ENCODE measurements at regions not wholly inside any gene's neighbourhood (a gene's known extent, or its start where the extent isn't known, plus 50 kb on each side); places are given as distances from the start of the nearest gene placed in this dataset.

DNA sequence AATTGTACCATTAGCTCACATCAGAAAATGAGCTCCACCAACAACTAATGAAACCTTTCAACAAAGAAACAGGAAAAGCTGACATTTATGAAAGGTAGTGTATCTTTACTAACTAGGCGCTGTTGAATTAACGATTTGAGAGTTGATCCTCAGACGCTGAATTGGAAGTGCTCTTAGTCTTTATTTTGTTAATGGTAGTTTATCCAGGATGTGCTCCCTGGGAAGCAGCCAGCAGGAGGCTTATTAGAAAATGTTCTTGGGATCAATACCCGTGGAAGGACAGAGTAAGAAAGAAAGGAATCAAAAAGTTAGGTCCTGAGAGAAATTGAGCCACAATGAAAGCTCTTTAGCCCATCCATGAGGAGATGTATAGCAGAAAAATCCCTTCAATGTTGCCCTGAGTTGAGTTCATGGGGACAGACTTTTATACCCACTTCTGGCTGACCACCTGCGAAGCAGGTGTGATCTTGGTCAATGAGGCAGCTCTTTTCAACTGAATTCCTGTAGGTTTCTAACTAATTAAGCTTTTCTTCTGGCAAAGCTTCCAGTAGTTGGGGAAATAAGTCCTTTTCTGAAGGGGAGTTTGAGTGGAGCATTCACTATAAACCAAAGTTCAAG lies 492.6 kb upstream of the REG3G start:
- H3K36me3 ChIP-seq = no peaks in the 10 kb centered on the region
- TF ChIP-seq, protein P1, sequence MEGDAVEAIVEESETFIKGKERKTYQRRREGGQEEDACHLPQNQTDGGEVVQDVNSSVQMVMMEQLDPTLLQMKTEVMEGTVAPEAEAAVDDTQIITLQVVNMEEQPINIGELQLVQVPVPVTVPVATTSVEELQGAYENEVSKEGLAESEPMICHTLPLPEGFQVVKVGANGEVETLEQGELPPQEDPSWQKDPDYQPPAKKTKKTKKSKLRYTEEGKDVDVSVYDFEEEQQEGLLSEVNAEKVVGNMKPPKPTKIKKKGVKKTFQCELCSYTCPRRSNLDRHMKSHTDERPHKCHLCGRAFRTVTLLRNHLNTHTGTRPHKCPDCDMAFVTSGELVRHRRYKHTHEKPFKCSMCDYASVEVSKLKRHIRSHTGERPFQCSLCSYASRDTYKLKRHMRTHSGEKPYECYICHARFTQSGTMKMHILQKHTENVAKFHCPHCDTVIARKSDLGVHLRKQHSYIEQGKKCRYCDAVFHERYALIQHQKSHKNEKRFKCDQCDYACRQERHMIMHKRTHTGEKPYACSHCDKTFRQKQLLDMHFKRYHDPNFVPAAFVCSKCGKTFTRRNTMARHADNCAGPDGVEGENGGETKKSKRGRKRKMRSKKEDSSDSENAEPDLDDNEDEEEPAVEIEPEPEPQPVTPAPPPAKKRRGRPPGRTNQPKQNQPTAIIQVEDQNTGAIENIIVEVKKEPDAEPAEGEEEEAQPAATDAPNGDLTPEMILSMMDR (IDR thresholded peaks at IDR 0.05) = no peak
- TF ChIP-seq POLR2AphosphoS5 (IDR thresholded peaks at IDR 0.05) = no peak
- no peak for TF ChIP-seq EP300 (IDR thresholded peaks at IDR 0.05)
- no peak for TF ChIP-seq POLR2A (IDR thresholded peaks at IDR 0.05)
- DNase-seq = no peak
- intact Hi-C loops (cut with DNase I) = no loop called here
- no peak overlapping the region for H3K4me3 ChIP-seq
- H3K4me1 ChIP-seq = no peaks in the 10 kb centered on the region
- no peaks in the 10 kb centered on the region for H3K27me3 ChIP-seq
- H3K27ac ChIP-seq = no peak overlapping the region
- H3K9me3 ChIP-seq = no peaks in the 10 kb centered on the region
- WGBS, 2 donors = 39 to 45% methylated on average over 5 of the region's 5 CpGs

DNA sequence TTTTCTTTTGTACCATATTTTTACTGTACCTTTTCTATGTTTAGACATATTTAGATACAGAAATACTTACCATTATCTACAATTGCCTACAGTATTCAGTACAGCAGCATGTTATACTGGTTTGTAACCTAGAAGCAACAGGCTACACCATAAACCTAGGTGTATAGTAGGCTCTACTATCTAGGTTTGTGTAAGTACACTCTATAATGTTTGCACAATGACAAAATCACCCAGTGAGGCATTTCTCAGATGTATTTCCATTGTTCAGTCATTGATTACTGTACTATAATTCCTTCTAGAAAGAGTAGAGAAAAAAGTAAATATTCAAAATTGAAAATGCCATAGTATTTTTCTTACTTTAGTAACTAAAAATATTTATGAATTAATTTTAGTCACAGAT lies 490.1 kb upstream of the REG3G start:
- intact Hi-C loops (cut with DNase I) = no loop called here
- Histone ChIP-seq H3K27ac (no peak overlapping the region), H3K9me3 (no peaks in the 10 kb centered on the region), H3K27me3 (no peaks in the 10 kb centered on the region), H3K4me3 (no peak overlapping the region), H3K36me3 (no peaks in the 10 kb centered on the region), H3K4me1 (no peaks in the 10 kb centered on the region)
- TF ChIP-seq POLR2A (IDR thresholded peaks at IDR 0.05) (no peak), EP300 (IDR thresholded peaks at IDR 0.05) (no peak), POLR2AphosphoS5 (IDR thresholded peaks at IDR 0.05) (no peak)
- TF ChIP-seq, protein P1 (IDR thresholded peaks at IDR 0.05) = no peak
- DNase-seq = no peak

DNA sequence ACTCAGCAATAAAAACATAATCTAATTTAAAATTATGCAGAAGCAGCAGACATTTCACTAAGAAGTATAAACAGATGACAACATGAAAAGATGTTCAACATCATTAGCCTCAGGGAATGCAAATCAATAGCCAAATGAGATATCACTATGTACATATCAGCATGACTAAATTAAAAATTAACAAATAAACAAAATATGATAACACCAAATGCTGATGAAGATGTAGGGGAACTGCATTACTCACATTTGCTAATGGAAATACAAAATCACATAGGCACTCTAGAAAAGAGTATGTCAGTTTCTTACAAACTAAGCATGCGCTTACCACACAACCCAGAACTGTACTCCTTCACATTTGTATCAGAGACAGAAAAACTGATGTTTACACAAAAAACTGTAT lies 487.2 kb upstream of the REG3G start:
- DNase-seq = no peak
- Histone ChIP-seq H3K36me3 (no peaks in the 10 kb centered on the region), H3K27me3 (no peaks in the 10 kb centered on the region), H3K9me3 (no peaks in the 10 kb centered on the region), H3K4me1 (no peaks in the 10 kb centered on the region), H3K4me3 (no peak overlapping the region), H3K27ac (no peak overlapping the region)
- no peak for TF ChIP-seq POLR2A (IDR thresholded peaks at IDR 0.05)
- no peak for TF ChIP-seq POLR2AphosphoS5 (IDR thresholded peaks at IDR 0.05)
- TF ChIP-seq, protein P1 (IDR thresholded peaks at IDR 0.05) = no peak
- no peak for TF ChIP-seq EP300 (IDR thresholded peaks at IDR 0.05)
- 93 to 96% methylated on average over 1 of the region's 1 CpG for WGBS, 2 donors
- intact Hi-C loops (cut with DNase I) = no loop called here

DNA sequence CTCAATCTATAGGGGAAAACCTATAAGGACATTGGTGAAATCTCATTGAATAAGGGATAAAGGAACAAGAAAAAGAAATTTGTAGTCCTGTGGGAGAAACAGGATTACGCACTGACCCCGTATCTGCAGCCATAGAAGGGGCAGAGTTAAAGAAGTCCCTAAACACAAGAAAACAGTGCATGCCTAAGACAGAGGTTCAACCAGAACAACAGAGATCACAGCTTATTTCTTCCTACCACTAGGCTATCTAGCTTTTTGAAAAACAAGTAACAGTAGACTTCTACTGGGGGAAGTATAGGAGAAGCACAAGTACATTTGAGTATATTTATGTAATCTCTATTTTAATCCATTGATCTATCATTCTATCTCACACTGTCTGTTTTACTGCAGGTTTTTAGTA lies 485.2 kb upstream of the REG3G start:
- Histone ChIP-seq H3K27me3 (no peaks in the 10 kb centered on the region), H3K36me3 (no peaks in the 10 kb centered on the region), H3K4me1 (no peaks in the 10 kb centered on the region), H3K4me3 (no peak overlapping the region), H3K9me3 (no peaks in the 10 kb centered on the region), H3K27ac (no peak overlapping the region)
- no peak for DNase-seq
- WGBS, 2 donors = 33 to 72% methylated on average over 2 of the region's 2 CpGs
- intact Hi-C loops (cut with DNase I) = no loop called here
- TF ChIP-seq, protein P1 (IDR thresholded peaks at IDR 0.05) = no peak
- TF ChIP-seq POLR2AphosphoS5 (IDR thresholded peaks at IDR 0.05) (no peak), EP300 (IDR thresholded peaks at IDR 0.05) (no peak), POLR2A (IDR thresholded peaks at IDR 0.05) (no peak)

DNA sequence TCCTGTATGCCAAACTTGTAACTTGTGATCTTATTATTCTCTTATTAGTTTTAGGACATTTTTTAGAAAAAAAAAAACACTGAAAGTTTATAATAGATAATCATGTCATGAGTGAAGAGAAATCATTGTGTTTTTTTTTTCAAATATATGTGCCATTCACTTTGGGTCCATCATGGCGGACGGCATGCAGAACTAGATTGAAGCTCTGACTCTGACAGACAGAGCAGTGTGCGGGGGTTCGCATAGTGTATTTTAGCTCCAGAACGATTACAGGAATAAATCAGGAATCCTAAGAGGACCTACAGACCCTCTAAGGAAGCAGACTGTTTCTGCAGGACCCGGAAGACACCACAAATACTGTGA lies 484.4 kb upstream of the REG3G start:
- Histone ChIP-seq H3K4me1 (no peaks in the 10 kb centered on the region), H3K27me3 (no peaks in the 10 kb centered on the region), H3K36me3 (no peaks in the 10 kb centered on the region), H3K9me3 (no peaks in the 10 kb centered on the region), H3K27ac (no peak overlapping the region), H3K4me3 (no peak overlapping the region)
- no peak for DNase-seq
- WGBS, 2 donors = 88% methylated on average over 6 of the region's 6 CpGs
- TF ChIP-seq POLR2AphosphoS5 (IDR thresholded peaks at IDR 0.05) (no peak), POLR2A (IDR thresholded peaks at IDR 0.05) (no peak), EP300 (IDR thresholded peaks at IDR 0.05) (no peak)
- TF ChIP-seq, protein P1 (IDR thresholded peaks at IDR 0.05) = no peak
- intact Hi-C loops (cut with DNase I) = no loop called here

Data from sigmoid colon (tissue), 6 donors.